GM12864 (cell line): ENCODE measurements at regions not wholly inside any gene's neighbourhood (a gene's known extent, or its start where the extent isn't known, plus 50 kb on each side); places are given as distances from the start of the nearest gene placed in this dataset.

ENCODE experiments used
- DNase-seq: peaks from one replicate; pipeline ENCODE4 v3.0.0-alpha.2; 2011; ENCODE audit warnings: low read depth
- H3K4me3 ChIP-seq: 2 replicates; pipeline ENCODE4 v1.5.1; 2011; ENCODE audit warnings: mild to moderate bottlenecking, low read depth, low read length, control low read depth
- TF ChIP-seq, protein P1 (sequence below): IDR thresholded peaks from 2 replicates; pipeline ENCODE4 v1.5.1; 2011; ENCODE audit warnings: low read depth, mild to moderate bottlenecking, moderate library complexity, low read length, control low read depth, inconsistent platforms; ENCODE audit errors: missing control alignments

DNA sequence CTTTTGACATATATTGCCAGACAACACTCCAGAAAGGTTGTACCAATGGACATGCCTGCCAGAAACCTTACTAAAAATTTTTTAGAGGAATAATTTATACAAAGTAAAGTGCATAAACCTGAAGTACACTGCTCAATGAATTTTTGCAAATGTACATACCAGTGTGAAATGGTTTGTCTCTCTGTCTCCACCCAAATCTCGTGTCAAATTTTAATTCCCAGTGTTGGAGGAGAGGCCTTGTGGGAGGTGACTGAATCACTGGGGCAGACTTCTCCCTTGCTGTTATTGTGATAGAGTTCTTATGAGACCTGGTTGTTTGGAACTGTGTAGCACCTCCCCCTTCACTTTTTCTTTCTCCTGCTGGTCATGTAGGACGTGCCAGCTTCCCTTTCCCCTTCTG is 168.8 kb downstream of the RWDD3 start:
- TF ChIP-seq, protein P1, sequence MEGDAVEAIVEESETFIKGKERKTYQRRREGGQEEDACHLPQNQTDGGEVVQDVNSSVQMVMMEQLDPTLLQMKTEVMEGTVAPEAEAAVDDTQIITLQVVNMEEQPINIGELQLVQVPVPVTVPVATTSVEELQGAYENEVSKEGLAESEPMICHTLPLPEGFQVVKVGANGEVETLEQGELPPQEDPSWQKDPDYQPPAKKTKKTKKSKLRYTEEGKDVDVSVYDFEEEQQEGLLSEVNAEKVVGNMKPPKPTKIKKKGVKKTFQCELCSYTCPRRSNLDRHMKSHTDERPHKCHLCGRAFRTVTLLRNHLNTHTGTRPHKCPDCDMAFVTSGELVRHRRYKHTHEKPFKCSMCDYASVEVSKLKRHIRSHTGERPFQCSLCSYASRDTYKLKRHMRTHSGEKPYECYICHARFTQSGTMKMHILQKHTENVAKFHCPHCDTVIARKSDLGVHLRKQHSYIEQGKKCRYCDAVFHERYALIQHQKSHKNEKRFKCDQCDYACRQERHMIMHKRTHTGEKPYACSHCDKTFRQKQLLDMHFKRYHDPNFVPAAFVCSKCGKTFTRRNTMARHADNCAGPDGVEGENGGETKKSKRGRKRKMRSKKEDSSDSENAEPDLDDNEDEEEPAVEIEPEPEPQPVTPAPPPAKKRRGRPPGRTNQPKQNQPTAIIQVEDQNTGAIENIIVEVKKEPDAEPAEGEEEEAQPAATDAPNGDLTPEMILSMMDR: no peak
- H3K4me3 ChIP-seq: no peak overlapping the region
- no peak for DNase-seq

DNA sequence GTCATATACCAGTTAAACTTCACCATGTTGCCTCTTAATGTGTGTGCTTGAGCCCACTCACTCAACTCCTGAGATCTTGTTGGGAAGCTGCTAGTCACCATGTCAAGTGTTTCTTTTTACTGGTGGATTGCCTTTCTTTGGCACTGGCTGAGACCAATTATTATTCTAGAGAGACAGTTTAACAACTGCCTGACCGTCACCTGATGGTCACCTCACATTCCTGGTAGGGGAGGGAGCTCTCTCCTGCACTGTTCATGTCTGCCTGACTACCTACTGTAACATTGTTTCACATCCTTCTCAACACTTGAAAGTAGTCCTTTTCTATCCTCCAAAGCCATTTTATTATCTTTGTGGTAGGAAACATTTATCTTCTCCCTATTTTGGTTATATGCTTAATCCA is 172.3 kb downstream of the RWDD3 start:
- TF ChIP-seq, protein P1: no peak
- H3K4me3 ChIP-seq: no peak overlapping the region

DNA sequence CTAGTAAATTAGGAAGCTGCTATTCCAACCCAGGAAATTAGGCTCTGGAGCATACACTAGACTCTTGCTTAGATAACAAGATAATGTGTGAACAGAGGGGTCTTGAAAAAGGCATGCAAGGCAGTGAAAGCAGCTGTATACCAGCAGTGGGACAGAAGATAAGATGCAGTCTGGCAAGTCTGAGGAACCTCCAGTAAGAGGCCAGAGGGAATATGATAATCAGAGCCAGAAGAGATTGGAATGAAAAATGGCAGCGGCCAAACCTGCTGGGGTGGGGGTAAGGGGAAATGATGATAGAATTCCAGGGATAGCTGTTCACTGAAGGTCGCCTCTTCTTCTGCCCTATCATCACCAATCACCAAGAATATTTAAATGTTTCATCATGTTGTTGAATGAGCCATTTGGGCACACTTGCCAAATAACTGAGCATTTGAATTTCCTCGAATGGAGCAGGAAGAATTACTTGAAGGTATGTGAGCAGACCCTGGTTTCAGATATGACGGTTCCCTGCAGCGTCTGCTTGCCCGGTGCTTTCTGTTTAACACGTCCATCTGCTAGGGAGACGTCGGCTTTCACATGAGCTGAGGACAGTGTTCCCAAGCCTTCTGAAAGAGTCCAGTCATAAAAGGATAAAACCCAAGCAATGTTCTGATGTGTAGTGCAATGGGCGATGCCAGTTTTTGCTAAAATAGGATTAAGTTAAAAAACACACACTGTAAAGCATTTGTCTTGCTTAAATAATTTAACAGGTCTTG is 173.3 kb downstream of the RWDD3 start:
- TF ChIP-seq, protein P1: no peak
- DNase-seq: no peak
- H3K4me3 ChIP-seq: no peak overlapping the region

More for the DNA sequence above, 172.3 kb downstream of the RWDD3 start:
- DNase-seq: no peak

DNA sequence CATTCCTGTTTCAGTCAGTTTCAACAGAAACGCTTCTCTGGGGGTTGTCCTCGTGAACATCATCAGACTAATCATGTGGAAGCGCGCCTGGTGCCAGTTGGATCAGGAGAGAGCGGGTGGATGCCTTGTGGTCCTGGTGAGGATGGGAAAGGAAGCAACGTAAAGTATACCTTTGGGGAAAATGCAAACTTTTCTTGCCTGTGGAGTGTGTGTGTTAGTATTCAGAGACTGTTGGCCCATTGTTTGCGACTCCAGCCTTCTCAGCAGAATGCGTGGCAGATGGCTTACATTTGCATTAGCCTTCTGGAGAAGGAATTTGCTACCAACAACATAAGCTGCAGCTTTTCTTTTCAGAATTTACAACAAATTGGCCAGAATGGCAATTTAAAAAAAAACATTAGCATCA is 173.9 kb downstream of the RWDD3 start:
- H3K4me3 ChIP-seq: no peak overlapping the region
- DNase-seq: no peak
- TF ChIP-seq, protein P1: no peak

DNA sequence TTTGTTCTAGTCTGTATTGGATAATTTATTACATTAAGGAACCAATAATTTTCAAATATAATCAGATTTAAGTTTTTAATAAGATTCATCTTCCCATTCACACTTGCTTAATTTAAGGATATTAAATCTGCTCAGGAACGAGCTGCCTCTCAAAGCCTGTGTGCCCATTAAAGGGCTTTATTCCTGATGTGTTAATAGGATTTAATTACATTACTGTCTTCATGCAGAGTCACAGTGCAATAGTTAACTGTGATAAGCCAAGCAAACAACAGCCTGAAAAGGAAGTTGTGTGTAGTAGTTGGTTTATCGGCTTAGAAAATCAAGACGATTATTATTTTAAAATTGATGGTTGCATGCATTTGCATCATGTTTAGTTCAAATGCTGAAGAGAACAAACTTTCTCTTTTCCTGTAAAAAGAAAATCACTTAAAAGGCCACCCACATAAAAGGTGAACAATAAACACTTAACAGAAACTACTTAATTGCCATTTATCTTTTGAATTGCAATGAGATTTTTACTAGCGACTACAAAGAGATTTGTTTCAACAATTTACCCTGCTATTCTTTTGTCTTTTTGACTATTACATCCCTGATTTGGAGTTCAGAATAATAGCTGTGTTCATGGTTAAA is 174.6 kb downstream of the RWDD3 start:
- DNase-seq: no peak
- TF ChIP-seq, protein P1: no peak
- H3K4me3 ChIP-seq: no peak overlapping the region

DNA sequence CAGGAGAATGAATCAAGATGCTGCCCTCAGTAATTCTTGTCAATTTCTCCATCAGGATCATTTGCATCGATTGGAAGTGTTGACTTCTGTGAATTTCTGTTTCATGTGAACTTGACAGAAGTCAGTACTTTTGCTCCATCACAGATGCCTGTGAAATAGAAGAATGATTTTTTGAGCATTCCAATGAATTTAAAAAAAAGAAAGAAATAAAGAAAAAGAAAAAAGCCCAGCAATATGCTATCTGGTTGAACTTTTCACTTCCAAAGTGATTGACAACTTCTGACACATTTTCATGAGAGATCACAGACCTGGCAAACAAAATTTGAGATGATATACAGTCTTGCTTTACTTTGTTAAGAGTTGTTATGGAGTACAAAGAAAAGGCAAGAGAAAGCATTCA is 175.3 kb downstream of the RWDD3 start:
- TF ChIP-seq, protein P1: no peak
- DNase-seq: no peak
- no peak overlapping the region for H3K4me3 ChIP-seq
